GM12873 (cell line): ENCODE measurements at regions not wholly inside any gene's neighbourhood (a gene's known extent, or its start where the extent isn't known, plus 50 kb on each side); places are given as distances from the start of the nearest gene placed in this dataset.

Experiments
- TF ChIP-seq, protein P1 (sequence below): IDR thresholded peaks from 2 replicates; pipeline ENCODE4 v1.5.1; 2012; ENCODE audit warnings: low read depth, mild to moderate bottlenecking, moderate library complexity, low read length, control low read depth; ENCODE audit not compliant: insufficient read depth; ENCODE audit errors: missing control alignments

DNA sequence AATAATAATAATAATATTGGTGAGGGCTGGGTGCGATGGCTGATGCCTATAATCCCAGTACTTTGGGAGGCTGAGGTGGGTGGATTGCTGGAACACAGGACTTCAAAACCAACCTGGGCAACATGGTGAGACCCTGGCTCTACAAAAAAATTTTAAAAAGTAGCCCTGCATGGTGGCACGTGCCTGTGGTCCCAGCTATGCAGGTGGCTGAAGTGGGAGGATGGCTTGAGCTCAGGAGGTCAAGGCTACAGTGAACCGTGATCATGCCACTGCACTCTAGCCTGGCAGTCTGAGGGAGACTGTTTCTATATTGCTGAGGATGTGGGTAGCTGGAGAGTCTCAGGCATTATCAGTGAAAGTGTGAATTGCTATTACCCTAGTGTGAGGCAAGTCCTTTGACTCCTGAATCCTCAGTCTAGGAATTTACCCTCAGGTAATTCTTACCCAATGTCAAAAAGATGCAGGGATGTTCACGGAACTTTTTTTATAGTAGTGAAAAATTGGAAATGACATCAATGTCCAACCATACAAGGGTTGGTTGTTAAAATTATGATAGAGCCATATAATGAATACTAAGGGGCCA lies 61.8 kb upstream of the RPL11 start:
- TF ChIP-seq, protein P1, sequence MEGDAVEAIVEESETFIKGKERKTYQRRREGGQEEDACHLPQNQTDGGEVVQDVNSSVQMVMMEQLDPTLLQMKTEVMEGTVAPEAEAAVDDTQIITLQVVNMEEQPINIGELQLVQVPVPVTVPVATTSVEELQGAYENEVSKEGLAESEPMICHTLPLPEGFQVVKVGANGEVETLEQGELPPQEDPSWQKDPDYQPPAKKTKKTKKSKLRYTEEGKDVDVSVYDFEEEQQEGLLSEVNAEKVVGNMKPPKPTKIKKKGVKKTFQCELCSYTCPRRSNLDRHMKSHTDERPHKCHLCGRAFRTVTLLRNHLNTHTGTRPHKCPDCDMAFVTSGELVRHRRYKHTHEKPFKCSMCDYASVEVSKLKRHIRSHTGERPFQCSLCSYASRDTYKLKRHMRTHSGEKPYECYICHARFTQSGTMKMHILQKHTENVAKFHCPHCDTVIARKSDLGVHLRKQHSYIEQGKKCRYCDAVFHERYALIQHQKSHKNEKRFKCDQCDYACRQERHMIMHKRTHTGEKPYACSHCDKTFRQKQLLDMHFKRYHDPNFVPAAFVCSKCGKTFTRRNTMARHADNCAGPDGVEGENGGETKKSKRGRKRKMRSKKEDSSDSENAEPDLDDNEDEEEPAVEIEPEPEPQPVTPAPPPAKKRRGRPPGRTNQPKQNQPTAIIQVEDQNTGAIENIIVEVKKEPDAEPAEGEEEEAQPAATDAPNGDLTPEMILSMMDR: no peak

DNA sequence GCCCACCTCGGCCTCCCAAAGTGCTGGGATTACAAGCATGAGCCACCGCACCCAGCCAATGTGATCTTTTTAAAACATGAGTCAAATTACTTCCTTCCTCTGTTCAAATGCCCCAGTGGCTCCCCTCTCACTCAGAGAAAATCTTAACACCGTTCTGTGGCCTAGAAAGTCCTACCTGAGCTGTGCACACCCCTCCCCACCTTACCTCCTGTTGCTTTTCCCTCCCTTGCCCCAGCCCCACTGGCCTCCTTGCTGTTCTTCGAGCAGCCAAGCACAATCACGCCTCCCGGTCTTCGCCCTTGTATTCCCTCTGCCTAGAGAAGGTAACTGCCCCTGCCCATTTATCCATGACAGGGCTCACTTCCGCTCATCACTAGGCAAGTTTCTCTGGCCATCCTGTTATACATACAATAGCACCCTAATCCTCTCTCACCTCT lies 62.6 kb upstream of the RPL11 start:
- TF ChIP-seq, protein P1: no peak

DNA sequence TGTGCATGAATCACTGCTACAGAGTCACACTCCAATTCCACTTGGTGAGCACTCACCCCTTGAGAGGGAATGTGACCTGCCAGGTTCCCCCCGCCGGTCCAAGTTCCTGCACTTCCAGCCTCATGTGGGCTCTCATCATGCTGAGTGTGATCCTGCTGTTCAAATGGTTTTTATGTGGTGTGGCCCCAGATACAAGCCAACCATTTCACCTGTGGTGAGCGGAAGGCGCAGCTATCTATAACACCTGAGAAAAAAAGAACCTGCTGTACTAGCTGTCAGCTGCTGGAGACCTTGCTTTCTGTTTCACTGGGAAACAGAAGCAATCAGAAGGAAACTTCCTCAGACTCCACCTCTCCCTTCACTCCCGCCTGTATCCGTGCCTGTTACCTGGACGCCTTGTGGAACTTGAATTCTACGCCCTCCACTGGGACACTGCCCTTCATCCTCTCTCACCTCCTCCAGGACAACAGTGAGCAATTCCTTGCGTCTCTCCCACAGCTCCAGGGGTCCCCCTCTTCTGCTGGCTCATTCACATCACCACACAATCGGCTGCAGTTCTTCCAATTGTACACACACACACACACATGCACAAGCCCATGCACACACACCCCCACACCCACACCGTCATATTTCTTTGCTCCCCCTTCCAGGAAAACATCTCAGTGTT lies 64.4 kb upstream of the RPL11 start:
- TF ChIP-seq, protein P1: no peak

DNA sequence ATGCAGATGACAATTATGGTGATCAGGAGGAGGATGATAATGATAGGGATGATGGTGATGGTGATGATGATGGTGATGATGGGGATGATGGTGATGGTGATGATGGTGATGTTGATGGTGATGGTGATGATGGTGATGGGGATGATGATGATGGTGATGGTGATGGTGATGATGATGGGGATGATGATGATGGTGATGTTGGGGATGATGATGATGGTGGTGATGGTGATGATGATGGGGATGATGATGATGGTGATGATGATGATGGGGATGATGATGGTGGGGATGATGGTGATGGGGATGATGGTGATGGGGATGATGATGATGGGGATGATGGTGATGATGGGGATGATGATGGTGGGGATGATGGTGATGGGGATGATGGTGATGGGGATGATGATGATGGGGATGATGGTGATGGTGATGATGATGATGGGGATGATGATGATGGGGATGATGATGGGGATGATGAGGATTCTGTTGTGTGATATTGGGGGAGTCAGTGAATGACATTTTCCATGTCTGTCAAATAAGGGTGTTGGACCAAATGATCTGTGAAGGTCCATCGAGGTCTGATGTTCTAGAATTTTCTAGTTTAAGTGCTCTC lies 65.6 kb upstream of the RPL11 start:
- TF ChIP-seq, protein P1: no peak

DNA sequence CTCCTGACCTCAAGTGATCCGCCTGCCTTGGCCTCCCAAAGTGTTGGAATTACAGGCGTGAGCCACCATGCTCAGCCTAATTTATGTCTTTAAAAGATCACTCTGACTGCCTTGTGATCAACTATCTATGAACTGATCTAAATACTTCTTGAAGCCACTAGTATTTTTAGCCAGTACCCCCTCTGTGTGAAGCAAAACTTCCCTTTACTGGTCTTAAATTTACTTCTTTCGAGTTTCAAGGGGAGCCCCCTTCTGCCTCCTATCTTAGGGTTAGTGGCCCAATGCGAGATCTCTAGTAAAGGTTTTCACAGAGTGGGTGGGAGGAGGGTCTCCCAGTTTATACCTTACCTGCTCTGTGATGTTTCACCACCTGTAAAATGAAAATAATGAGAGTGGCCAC lies 66.1 kb upstream of the RPL11 start:
- TF ChIP-seq, protein P1: no peak

DNA sequence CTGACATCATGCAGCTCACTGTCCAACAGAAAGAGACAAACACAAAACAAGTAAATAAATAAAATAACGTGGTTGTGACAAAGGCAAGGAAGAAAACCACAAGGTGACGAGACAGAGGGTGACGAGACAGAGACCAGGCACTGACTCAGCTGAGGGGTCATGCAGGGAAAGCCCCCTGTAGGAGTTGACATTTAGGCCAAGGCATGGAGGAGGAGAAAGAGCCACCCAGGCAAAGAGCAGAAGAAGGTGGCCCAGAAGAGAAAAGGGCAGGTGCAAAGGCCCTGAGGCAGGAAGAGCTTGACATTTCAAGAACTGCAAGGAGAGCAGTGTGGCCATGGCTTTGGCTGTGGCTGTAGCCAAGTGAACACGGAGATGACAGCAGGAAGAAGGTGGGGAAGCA lies 65.1 kb upstream of the ID3 start:
- TF ChIP-seq, protein P1: no peak

DNA sequence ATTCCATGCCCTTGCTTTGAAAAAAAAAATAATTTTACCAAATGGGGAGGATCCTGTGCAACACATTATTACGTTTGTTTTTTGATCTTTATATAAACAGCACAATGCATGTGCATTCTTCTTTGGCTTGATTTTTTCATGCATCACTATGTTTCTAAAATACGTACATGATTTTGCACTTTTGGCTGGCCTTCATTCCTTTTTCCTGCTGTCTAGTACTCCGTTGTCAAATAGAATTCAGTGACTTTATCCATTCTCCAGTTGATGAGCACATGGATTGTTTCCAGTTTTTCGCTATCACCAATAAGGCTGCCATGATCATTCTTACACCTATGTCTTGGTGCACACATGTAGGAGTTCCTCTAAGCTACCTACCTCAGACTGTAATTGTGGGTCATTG lies 63.0 kb upstream of the ID3 start:
- TF ChIP-seq, protein P1: no peak
